ENCODE measurements at regions not wholly inside any gene's neighbourhood (a gene's known extent, or its start where the extent isn't known, plus 50 kb on each side); places are given as distances from the start of the nearest gene placed in this dataset.

- Histone ChIP-seq H3K9ac (ENCODE audit: low read length in 2 of 2) (no peak overlapping the region), H3K27me3 (ENCODE audit: control insufficient read depth in 1 of 2, insufficient read depth in 2 of 2, low read length in 2 of 2) (no peaks in the 10 kb centered on the region), H3K27ac (ENCODE audit: low read length) (no peak overlapping the region), H3K36me3 (ENCODE audit: control insufficient read depth in 2 of 2, insufficient read depth in 2 of 2, low read length in 2 of 2) (no peaks in the 10 kb centered on the region), H3K4me1 (ENCODE audit: control insufficient read depth, insufficient read depth, low read length) (no peaks in the 10 kb centered on the region), H3K4me3 (ENCODE audit: low read length in 2 of 2) (no peak overlapping the region), H3K9me3 (ENCODE audit: control insufficient read depth in 2 of 2, low read length in 2 of 2) (no peaks in the 10 kb centered on the region)
Observed at GRCh38 chr11:23100726-23101125, 240.5 kb upstream of the CCDC179 start.

GRCh38 chr11:23103416-23103815 is 243.1 kb upstream of the CCDC179 start:
- Histone ChIP-seq H3K36me3 (ENCODE audit: control insufficient read depth in 2 of 2, insufficient read depth in 2 of 2, low read length in 2 of 2) (no peaks in the 10 kb centered on the region), H3K27me3 (ENCODE audit: control insufficient read depth in 1 of 2, insufficient read depth in 2 of 2, low read length in 2 of 2) (no peaks in the 10 kb centered on the region), H3K9me3 (ENCODE audit: control insufficient read depth in 2 of 2, low read length in 2 of 2) (no peaks in the 10 kb centered on the region), H3K27ac (ENCODE audit: low read length) (no peak overlapping the region), H3K4me1 (ENCODE audit: control insufficient read depth, insufficient read depth, low read length) (no peaks in the 10 kb centered on the region), H3K9ac (ENCODE audit: low read length in 2 of 2) (no peak overlapping the region), H3K4me3 (ENCODE audit: low read length in 2 of 2) (no peak overlapping the region)

DNA sequence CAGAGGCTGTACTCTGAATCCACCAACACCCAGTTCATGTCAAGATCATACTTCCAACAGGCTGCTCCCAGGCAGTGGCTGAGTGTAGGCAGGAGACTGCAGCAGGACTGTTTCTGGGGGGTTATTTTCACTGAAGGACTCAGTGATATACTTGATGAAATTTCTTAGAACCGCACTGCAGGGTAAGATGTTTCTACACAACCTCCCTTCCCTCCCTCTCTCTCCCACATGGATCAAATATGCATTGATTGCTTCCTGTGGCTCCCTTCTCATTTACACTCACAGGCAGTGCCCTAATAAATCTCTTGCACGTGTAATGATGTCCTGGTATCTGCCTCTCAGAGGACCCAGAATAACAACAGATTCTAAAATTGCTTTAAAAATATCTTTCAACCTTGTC is 251.3 kb upstream of the CCDC179 start:
- no peaks in the 10 kb centered on the region for H3K36me3 ChIP-seq (ENCODE audit: control insufficient read depth in 2 of 2, insufficient read depth in 2 of 2, low read length in 2 of 2)
- H3K9me3 ChIP-seq (ENCODE audit: control insufficient read depth in 2 of 2, low read length in 2 of 2): no peaks in the 10 kb centered on the region
- H3K4me3 ChIP-seq (ENCODE audit: low read length in 2 of 2): no peak overlapping the region
- no peaks in the 10 kb centered on the region for H3K4me1 ChIP-seq (ENCODE audit: control insufficient read depth, insufficient read depth, low read length)
- H3K27ac ChIP-seq (ENCODE audit: low read length): no peak overlapping the region
- no peaks in the 10 kb centered on the region for H3K27me3 ChIP-seq (ENCODE audit: control insufficient read depth in 1 of 2, insufficient read depth in 2 of 2, low read length in 2 of 2)
- H3K9ac ChIP-seq (ENCODE audit: low read length in 2 of 2): no peak overlapping the region

- no peak overlapping the region for H3K27ac ChIP-seq (ENCODE audit: low read length)
Observed at GRCh38 chr11:23112390-23112789, 252.1 kb upstream of the CCDC179 start.

DNA sequence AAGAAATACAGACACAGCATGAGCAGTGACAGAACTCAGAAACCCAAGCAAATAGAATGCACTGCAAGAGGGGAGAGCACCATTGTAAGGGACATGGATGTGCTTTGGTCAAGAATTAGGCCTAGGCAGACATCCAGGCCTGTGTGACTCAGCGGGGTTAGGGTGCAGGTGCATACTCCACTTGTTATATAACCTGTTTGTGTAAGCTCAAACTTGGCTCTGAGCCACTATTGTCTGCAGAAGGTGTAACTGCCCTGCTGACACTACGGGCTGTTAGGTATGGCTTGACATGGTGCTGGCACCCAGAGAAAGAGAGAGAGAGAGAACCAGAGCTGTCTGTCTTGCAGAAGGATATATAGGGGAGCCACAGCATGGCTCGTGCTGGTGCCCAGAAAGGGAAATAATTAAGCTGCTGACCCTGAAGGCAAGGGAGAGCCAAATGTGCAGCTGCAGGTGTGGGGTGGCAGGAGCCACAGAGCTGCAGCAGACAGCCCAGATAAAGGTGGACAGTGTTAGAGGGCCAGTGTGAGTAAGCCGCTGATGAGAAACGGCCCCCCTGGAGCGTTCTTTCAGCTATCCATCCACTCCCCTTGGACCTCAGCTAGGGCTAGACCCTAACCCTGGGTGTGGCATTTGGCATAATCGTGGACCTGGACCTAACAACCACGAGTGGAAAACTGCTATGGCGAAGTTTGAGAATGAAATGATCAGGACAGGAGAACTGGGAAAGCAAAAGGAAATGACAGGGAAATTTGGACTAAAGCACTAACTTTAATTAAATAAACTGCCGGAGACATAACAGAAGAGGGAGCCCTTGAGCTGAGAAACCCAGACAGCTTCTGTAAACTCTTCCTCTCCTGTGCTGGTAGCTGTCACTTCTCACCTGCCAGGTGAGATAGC is 253.0 kb upstream of the CCDC179 start:
- Histone ChIP-seq H3K9me3 (ENCODE audit: control insufficient read depth in 2 of 2, low read length in 2 of 2) (no peaks in the 10 kb centered on the region), H3K27ac (ENCODE audit: low read length) (no peak overlapping the region), H3K4me1 (ENCODE audit: control insufficient read depth, insufficient read depth, low read length) (no peaks in the 10 kb centered on the region), H3K36me3 (ENCODE audit: control insufficient read depth in 2 of 2, insufficient read depth in 2 of 2, low read length in 2 of 2) (no peaks in the 10 kb centered on the region), H3K9ac (ENCODE audit: low read length in 2 of 2) (no peak overlapping the region), H3K4me3 (ENCODE audit: low read length in 2 of 2) (no peak overlapping the region), H3K27me3 (ENCODE audit: control insufficient read depth in 1 of 2, insufficient read depth in 2 of 2, low read length in 2 of 2) (no peaks in the 10 kb centered on the region)

More at GRCh38 chr11:23112390-23112789, 252.1 kb upstream of the CCDC179 start:
- Histone ChIP-seq H3K4me3 (ENCODE audit: low read length in 2 of 2) (no peak overlapping the region), H3K9me3 (ENCODE audit: control insufficient read depth in 2 of 2, low read length in 2 of 2) (no peaks in the 10 kb centered on the region), H3K4me1 (ENCODE audit: control insufficient read depth, insufficient read depth, low read length) (no peaks in the 10 kb centered on the region), H3K27me3 (ENCODE audit: control insufficient read depth in 1 of 2, insufficient read depth in 2 of 2, low read length in 2 of 2) (no peaks in the 10 kb centered on the region), H3K36me3 (ENCODE audit: control insufficient read depth in 2 of 2, insufficient read depth in 2 of 2, low read length in 2 of 2) (no peaks in the 10 kb centered on the region), H3K9ac (ENCODE audit: low read length in 2 of 2) (no peak overlapping the region)

GRCh38 chr11:23113887-23114216 is 253.6 kb upstream of the CCDC179 start:
- no peaks in the 10 kb centered on the region for H3K27me3 ChIP-seq (ENCODE audit: control insufficient read depth in 1 of 2, insufficient read depth in 2 of 2, low read length in 2 of 2)

DNA sequence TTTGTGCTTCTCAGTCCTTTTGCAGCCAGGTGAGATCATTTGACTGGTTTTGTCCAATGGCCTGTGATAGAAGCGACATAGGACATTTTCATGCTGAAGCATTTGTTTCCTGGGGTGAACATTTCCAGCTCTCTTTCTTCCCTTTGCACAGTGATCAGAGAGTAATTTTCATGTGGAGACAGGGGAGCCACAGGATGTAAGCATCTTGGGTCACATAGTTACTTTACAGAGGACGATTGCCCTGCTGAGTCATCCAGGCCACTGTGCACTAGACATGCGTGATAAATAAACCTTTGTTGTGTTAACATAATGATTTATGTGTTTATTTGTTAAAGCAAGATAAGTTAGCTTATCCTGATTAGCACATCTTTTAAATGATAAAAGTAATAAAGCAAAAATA is 263.5 kb upstream of the CCDC179 start:
- Histone ChIP-seq H3K27ac (ENCODE audit: low read length) (no peak overlapping the region), H3K27me3 (ENCODE audit: control insufficient read depth in 1 of 2, insufficient read depth in 2 of 2, low read length in 2 of 2) (no peaks in the 10 kb centered on the region), H3K36me3 (ENCODE audit: control insufficient read depth in 2 of 2, insufficient read depth in 2 of 2, low read length in 2 of 2) (no peaks in the 10 kb centered on the region), H3K9ac (ENCODE audit: low read length in 2 of 2) (no peak overlapping the region), H3K4me3 (ENCODE audit: low read length in 2 of 2) (no peak overlapping the region), H3K9me3 (ENCODE audit: control insufficient read depth in 2 of 2, low read length in 2 of 2) (no peaks in the 10 kb centered on the region), H3K4me1 (ENCODE audit: control insufficient read depth, insufficient read depth, low read length) (no peaks in the 10 kb centered on the region)

More at GRCh38 chr11:23113887-23114216, 253.6 kb upstream of the CCDC179 start:
- no peaks in the 10 kb centered on the region for H3K4me1 ChIP-seq (ENCODE audit: control insufficient read depth, insufficient read depth, low read length)
- H3K4me3 ChIP-seq (ENCODE audit: low read length in 2 of 2): no peak overlapping the region
- no peak overlapping the region for H3K27ac ChIP-seq (ENCODE audit: low read length)
- H3K36me3 ChIP-seq (ENCODE audit: control insufficient read depth in 2 of 2, insufficient read depth in 2 of 2, low read length in 2 of 2): no peaks in the 10 kb centered on the region
- no peak overlapping the region for H3K9ac ChIP-seq (ENCODE audit: low read length in 2 of 2)
- no peaks in the 10 kb centered on the region for H3K9me3 ChIP-seq (ENCODE audit: control insufficient read depth in 2 of 2, low read length in 2 of 2)

DNA sequence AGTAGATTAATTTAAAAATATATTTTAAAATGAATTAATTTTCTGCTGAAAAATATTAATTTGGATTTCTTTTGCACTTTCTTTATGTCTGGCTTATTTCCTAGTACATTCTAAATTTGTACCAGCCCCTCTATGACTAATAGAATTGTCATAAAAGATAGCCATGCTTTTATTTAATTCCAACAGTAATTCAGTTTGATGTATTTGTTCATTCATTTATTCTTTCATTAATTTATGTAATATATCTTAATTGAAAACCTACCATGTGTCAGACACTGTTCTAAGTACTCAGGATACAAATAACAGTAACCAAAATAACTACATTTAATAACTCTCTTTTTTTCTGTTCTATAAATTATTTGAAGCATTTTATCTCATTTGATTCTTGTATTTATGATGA is 264.0 kb upstream of the CCDC179 start:
- Histone ChIP-seq H3K4me3 (ENCODE audit: low read length in 2 of 2) (no peak overlapping the region), H3K4me1 (ENCODE audit: control insufficient read depth, insufficient read depth, low read length) (no peaks in the 10 kb centered on the region), H3K9ac (ENCODE audit: low read length in 2 of 2) (no peak overlapping the region), H3K27ac (ENCODE audit: low read length) (no peak overlapping the region), H3K36me3 (ENCODE audit: control insufficient read depth in 2 of 2, insufficient read depth in 2 of 2, low read length in 2 of 2) (no peaks in the 10 kb centered on the region), H3K27me3 (ENCODE audit: control insufficient read depth in 1 of 2, insufficient read depth in 2 of 2, low read length in 2 of 2) (no peaks in the 10 kb centered on the region), H3K9me3 (ENCODE audit: control insufficient read depth in 2 of 2, low read length in 2 of 2) (no peaks in the 10 kb centered on the region)

DNA sequence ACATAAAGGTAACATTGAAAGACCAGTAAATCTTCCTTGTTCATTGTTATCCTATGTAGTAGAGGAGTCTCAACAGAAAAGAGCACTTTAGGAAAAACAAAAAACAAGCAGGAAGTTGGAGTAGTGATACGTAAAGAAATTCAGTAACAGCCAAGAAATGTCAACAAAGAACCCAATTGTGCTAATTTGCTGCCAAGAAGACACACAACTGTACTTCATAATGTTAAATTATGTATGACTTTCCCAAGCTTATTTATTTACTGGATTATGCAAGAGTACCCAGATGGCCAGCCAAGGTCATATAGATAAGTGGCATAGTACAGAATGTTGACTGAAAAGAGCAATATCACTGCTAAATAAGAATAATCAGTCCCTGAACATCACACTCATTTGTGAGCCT is 264.7 kb upstream of the CCDC179 start:
- H3K4me3 ChIP-seq (ENCODE audit: low read length in 2 of 2): no peak overlapping the region
- H3K4me1 ChIP-seq (ENCODE audit: control insufficient read depth, insufficient read depth, low read length): no peaks in the 10 kb centered on the region
- no peaks in the 10 kb centered on the region for H3K9me3 ChIP-seq (ENCODE audit: control insufficient read depth in 2 of 2, low read length in 2 of 2)
- H3K27me3 ChIP-seq (ENCODE audit: control insufficient read depth in 1 of 2, insufficient read depth in 2 of 2, low read length in 2 of 2): no peaks in the 10 kb centered on the region
- H3K9ac ChIP-seq (ENCODE audit: low read length in 2 of 2): no peak overlapping the region
- no peaks in the 10 kb centered on the region for H3K36me3 ChIP-seq (ENCODE audit: control insufficient read depth in 2 of 2, insufficient read depth in 2 of 2, low read length in 2 of 2)
- H3K27ac ChIP-seq (ENCODE audit: low read length): no peak overlapping the region

GRCh38 chr11:23127706-23128105 is 267.4 kb upstream of the CCDC179 start:
- Histone ChIP-seq H3K4me3 (ENCODE audit: low read length in 2 of 2) (no peak overlapping the region), H3K27ac (ENCODE audit: low read length) (no peak overlapping the region), H3K27me3 (ENCODE audit: control insufficient read depth in 1 of 2, insufficient read depth in 2 of 2, low read length in 2 of 2) (no peaks in the 10 kb centered on the region), H3K9me3 (ENCODE audit: control insufficient read depth in 2 of 2, low read length in 2 of 2) (no peaks in the 10 kb centered on the region), H3K9ac (ENCODE audit: low read length in 2 of 2) (no peak overlapping the region), H3K4me1 (ENCODE audit: control insufficient read depth, insufficient read depth, low read length) (no peaks in the 10 kb centered on the region), H3K36me3 (ENCODE audit: control insufficient read depth in 2 of 2, insufficient read depth in 2 of 2, low read length in 2 of 2) (no peaks in the 10 kb centered on the region)

- Histone ChIP-seq H3K9ac (ENCODE audit: low read length in 2 of 2) (no peak overlapping the region), H3K4me3 (ENCODE audit: low read length in 2 of 2) (no peak overlapping the region), H3K27ac (ENCODE audit: low read length) (no peak overlapping the region), H3K36me3 (ENCODE audit: control insufficient read depth in 2 of 2, insufficient read depth in 2 of 2, low read length in 2 of 2) (no peaks in the 10 kb centered on the region), H3K9me3 (ENCODE audit: control insufficient read depth in 2 of 2, low read length in 2 of 2) (no peaks in the 10 kb centered on the region), H3K27me3 (ENCODE audit: control insufficient read depth in 1 of 2, insufficient read depth in 2 of 2, low read length in 2 of 2) (no peaks in the 10 kb centered on the region), H3K4me1 (ENCODE audit: control insufficient read depth, insufficient read depth, low read length) (no peaks in the 10 kb centered on the region)
Observed at GRCh38 chr11:23134627-23135026, 274.4 kb upstream of the CCDC179 start.

Measured in stomach smooth muscle (tissue), 2 donors.